H1 (cell line): ENCODE measurements at regions not wholly inside any gene's neighbourhood (a gene's known extent, or its start where the extent isn't known, plus 50 kb on each side); places are given as distances from the start of the nearest gene placed in this dataset.

Experiments
- CTCF ChIA-PET: fragments of 300-600 bp; sonication (Branson Sonifier 250); formaldehyde crosslinking; loops from one replicate; lab custom pipeline; 2021; ENCODE audit not compliant: partially characterized antibody; lab: Charles Lee
- POLR2A ChIA-PET: fragments of 300-600 bp; sonication (Branson Sonifier 250); formaldehyde crosslinking; loops from one replicate; lab custom pipeline; 2021; ENCODE audit warnings: inconsistent platforms; ENCODE audit not compliant: partially characterized antibody; lab: Charles Lee
- DNase-seq, 2 experiments: peaks; one replicate each; pipeline versions ENCODE4 v3.0.0 to v3.0.0-alpha.2; 2010 to 2022; ENCODE audit warnings: low spot score in 2 of 2, low read depth in 1 of 2, mixed read lengths in 1 of 2
- FAIRE-seq: peaks from 2 replicates; lab custom pipeline; 2011; peaks lifted over from hg19 to GRCh38; lab: Jason Lieb, UNC
- H2AFZ ChIP-seq: 2 replicates; pipeline ENCODE4 v1.8.1; 2012; ENCODE audit warnings: low read length, inconsistent platforms
- H2AK5ac ChIP-seq: 2 replicates; pipeline ENCODE4 v1.6.1; 2013; ENCODE audit warnings: low read depth, low read length
- H2BK120ac ChIP-seq: replicated peaks from 2 replicates; pipeline ENCODE3; 2013; ENCODE audit warnings: low read depth, low read length, inconsistent platforms
- H2BK12ac ChIP-seq: 2 replicates; pipeline ENCODE4 v1.6.1; 2013; ENCODE audit warnings: low read depth, low read length
- H2BK15ac ChIP-seq: 2 replicates; pipeline ENCODE4 v1.6.1; 2013; ENCODE audit warnings: low read length
- H2BK20ac ChIP-seq: 2 replicates; pipeline ENCODE4 v1.6.1; 2013; ENCODE audit warnings: low read length
- H2BK5ac ChIP-seq: 2 replicates; pipeline ENCODE4 v1.6.1; 2013; ENCODE audit warnings: low read depth, low read length
- H3K14ac ChIP-seq: 2 replicates; pipeline ENCODE4 v1.6.1; 2013; ENCODE audit warnings: inconsistent platforms; ENCODE audit not compliant: insufficient read length
- H3K18ac ChIP-seq: 2 replicates; pipeline ENCODE4 v1.6.1; 2013; ENCODE audit warnings: low read length; ENCODE audit errors: extremely low read depth
- H3K23ac ChIP-seq: 2 replicates; pipeline ENCODE4 v1.6.1; 2013; ENCODE audit warnings: inconsistent platforms; ENCODE audit not compliant: insufficient read length
- H3K23me2 ChIP-seq: 2 replicates; pipeline ENCODE4 v1.6.1; 2013; ENCODE audit warnings: low read depth, low read length
- H3K27ac ChIP-seq: 2 replicates; pipeline ENCODE4 v1.6.1; 2011; ENCODE audit warnings: low read depth, low read length, inconsistent platforms
- H3K27me3 ChIP-seq, 4 experiments: replicated peaks in 1 of 4; 1 replicate in 1 of 4; 2 replicates in 3 of 4; pipeline versions ENCODE4 v1.6.1 to v1.8.1; 2011 to 2013; ENCODE audit warnings: low read length in 3 of 4, mild to moderate bottlenecking in 3 of 4, inconsistent platforms in 2 of 4, mixed read lengths in 2 of 4, moderate library complexity in 1 of 4; ENCODE audit not compliant: control insufficient read depth in 3 of 4, insufficient read depth in 3 of 4; ENCODE audit errors: extremely low read depth in 1 of 4
- H3K36me3 ChIP-seq, 4 experiments: 2 replicates each; pipeline versions ENCODE4 v1.6.1 to v1.8.1; 2011 to 2013; ENCODE audit warnings: mild to moderate bottlenecking in 4 of 4, low read length in 3 of 4, moderate library complexity in 2 of 4, control low read depth in 1 of 4, inconsistent platforms in 1 of 4; ENCODE audit not compliant: insufficient read depth in 4 of 4, control insufficient read depth in 2 of 4
- H3K4ac ChIP-seq: replicated peaks from 2 replicates; pipeline ENCODE3; 2013; ENCODE audit warnings: low read length, low read depth, mixed read lengths, inconsistent platforms; ENCODE audit not compliant: insufficient read length
- H3K4me1 ChIP-seq, 4 experiments: replicated peaks in 1 of 4; 1 replicate in 1 of 4; 2 replicates in 3 of 4; pipeline versions ENCODE4 v1.6.1 to v1.8.1; 2011 to 2013; ENCODE audit warnings: low read length in 3 of 4, inconsistent platforms in 2 of 4, mixed read lengths in 1 of 4; ENCODE audit not compliant: insufficient read depth in 4 of 4, control insufficient read depth in 3 of 4
- H3K4me2 ChIP-seq, 2 experiments: 2 replicates each; pipeline versions ENCODE4 v1.6.1 to v1.8.1; 2011 to 2013; ENCODE audit warnings: low read depth in 2 of 2, low read length in 2 of 2, control low read depth in 1 of 2, inconsistent platforms in 1 of 2, mild to moderate bottlenecking in 1 of 2; ENCODE audit not compliant: insufficient read depth in 1 of 2
- H3K4me3 ChIP-seq, 4 experiments: fragments of 200-600, 300-600 bp in 1 of 4; sonication (generic), shearing (Covaris generic), sonication (Bioruptor Twin) in 1 of 4; 2 replicates each; pipeline versions ENCODE4 v1.5.1 to v1.8.1; 2011 to 2016; ENCODE audit warnings: low read length in 4 of 4, low read depth in 3 of 4, control low read depth in 2 of 4, inconsistent platforms in 2 of 4, mild to moderate bottlenecking in 2 of 4, mixed read lengths in 1 of 4, moderate library complexity in 1 of 4; ENCODE audit not compliant: insufficient read depth in 2 of 4; ENCODE audit errors: extremely low read depth in 1 of 4
- H3K56ac ChIP-seq: replicated peaks from 2 replicates; pipeline ENCODE3; 2013; ENCODE audit warnings: low read depth, mild to moderate bottlenecking, mixed read lengths, low read length, inconsistent platforms; ENCODE audit not compliant: insufficient read length
- H3K79me1 ChIP-seq: 2 replicates; pipeline ENCODE4 v1.6.1; 2013; ENCODE audit warnings: low read depth, low read length, control low read depth
- H3K79me2 ChIP-seq, 2 experiments: 2 replicates each; pipeline versions ENCODE4 v1.6.1 to v1.8.1; 2012 to 2013; ENCODE audit warnings: low read length in 2 of 2, mild to moderate bottlenecking in 2 of 2, inconsistent platforms in 1 of 2; ENCODE audit not compliant: insufficient read depth in 2 of 2, control insufficient read depth in 1 of 2
- H3K9ac ChIP-seq, 4 experiments: replicated peaks in 1 of 4; 1 replicate in 1 of 4; 2 replicates in 3 of 4; pipeline versions ENCODE4 v1.6.1 to v1.8.1; 2011 to 2013; ENCODE audit warnings: low read depth in 3 of 4, low read length in 3 of 4, control low read depth in 2 of 4, mild to moderate bottlenecking in 2 of 4, moderate library complexity in 2 of 4, inconsistent platforms in 1 of 4; ENCODE audit errors: extremely low read depth in 1 of 4
- H3K9me3 ChIP-seq, 2 experiments: 2 replicates each; pipeline versions ENCODE4 v1.6.1 to v1.8.1; 2012 to 2013; ENCODE audit warnings: mild to moderate bottlenecking in 2 of 2, moderate library complexity in 2 of 2, control low read depth in 1 of 2, inconsistent platforms in 1 of 2, low read depth in 1 of 2, low read length in 1 of 2, mixed read lengths in 1 of 2; ENCODE audit not compliant: insufficient read depth in 2 of 2
- H4K20me1 ChIP-seq, 2 experiments: replicated peaks in 1 of 2; 2 replicates each; pipeline versions ENCODE3 to v1.8.1; 2011 to 2013; ENCODE audit warnings: inconsistent platforms in 2 of 2, low read length in 2 of 2, mild to moderate bottlenecking in 1 of 2; ENCODE audit not compliant: insufficient read depth in 2 of 2, control insufficient read depth in 1 of 2
- H4K5ac ChIP-seq: 2 replicates; pipeline ENCODE4 v1.6.1; 2013; ENCODE audit warnings: low read length, low read depth, mixed read lengths, inconsistent platforms; ENCODE audit not compliant: insufficient read length
- H4K8ac ChIP-seq: 2 replicates; pipeline ENCODE4 v1.8.0; 2013; ENCODE audit warnings: mild to moderate bottlenecking, moderate library complexity, low read length, inconsistent platforms; ENCODE audit not compliant: insufficient read depth; ENCODE audit errors: extremely low read depth
- H4K91ac ChIP-seq: replicated peaks from 2 replicates; pipeline ENCODE3; 2013; ENCODE audit warnings: low read length, mixed read lengths, inconsistent platforms; ENCODE audit not compliant: insufficient read length
- ASH2L ChIP-seq: fragments of 200-600, 300-600 bp; sonication (generic); IDR thresholded peaks from one replicate; pipeline ENCODE4 v1.7.1; 2017; ENCODE audit warnings: low read length
- CBX8 ChIP-seq: fragments of 300-800, 300-1000 bp; sonication (generic); IDR thresholded peaks from 2 replicates; pipeline ENCODE4 v1.7.1; 2016; ENCODE audit warnings: low read depth, low read length, borderline replicate concordance
- CREB1 ChIP-seq: IDR thresholded peaks from 2 replicates; pipeline ENCODE4 v1.6.1; 2012; ENCODE audit warnings: inconsistent platforms
- GABPA ChIP-seq: IDR thresholded peaks from 2 replicates; pipeline ENCODE4 v1.6.1; 2011; ENCODE audit warnings: mild to moderate bottlenecking, low read length, moderate library complexity, borderline replicate concordance; ENCODE audit not compliant: insufficient read depth
- JUN ChIP-seq: IDR thresholded peaks from 2 replicates; pipeline ENCODE4 v1.6.1; 2011; ENCODE audit warnings: low read depth, mild to moderate bottlenecking, improper control_type of control experiment, low read length
- JUND ChIP-seq: IDR thresholded peaks from 2 replicates; pipeline ENCODE4 v1.6.1; 2011; ENCODE audit warnings: mild to moderate bottlenecking, improper control_type of control experiment, low read length
- POLR2AphosphoS5 ChIP-seq: IDR thresholded peaks from 2 replicates; pipeline ENCODE4 v1.6.1; 2011; ENCODE audit warnings: low read depth, low read length
- SIN3A ChIP-seq, 2 experiments: IDR thresholded peaks in 1 of 2; conservative IDR thresholded peaks in 1 of 2; 2 replicates each; pipeline ENCODE4 v1.6.1; 2011 to 2012; ENCODE audit warnings: low read length in 2 of 2, improper control_type of control experiment in 1 of 2, low read depth in 1 of 2, mild to moderate bottlenecking in 1 of 2
- SIX5 ChIP-seq: IDR thresholded peaks from 2 replicates; pipeline ENCODE4 v1.6.1; 2011; ENCODE audit warnings: mild to moderate bottlenecking, low read depth, low read length
- SRF ChIP-seq: IDR thresholded peaks from 2 replicates; pipeline ENCODE4 v1.6.1; 2011; ENCODE audit warnings: mild to moderate bottlenecking, low read depth, low read length, moderate library complexity
- WGBS, 2 experiments: shearing (Covaris generic) in 1 of 2; methylation state at CpG; one replicate each; pipeline versions ENCODE4 v1.1.6 to v1.1.7; 2013 to 2015; ENCODE audit warnings: low lambda C conversion rate in 2 of 2, mixed read lengths in 2 of 2, inconsistent platforms in 1 of 2, low coverage in 1 of 2, missing lambda C conversion rate in 1 of 2; ENCODE audit not compliant: insufficient replicate concordance in 2 of 2, insufficient coverage in 1 of 2, insufficient read length in 1 of 2; ENCODE audit errors: extremely low coverage in 1 of 2, missing lambda C conversion rate in 1 of 2; 5-methylcytosine and 5-hydroxymethylcytosine counted together
- TF ChIP-seq, protein P1 (sequence below): IDR thresholded peaks from 2 replicates; pipeline ENCODE4 v1.6.1; 2011; ENCODE audit warnings: low read length, improper control_type of control experiment
- TF ChIP-seq, protein P2 (sequence below): IDR thresholded peaks from 2 replicates; pipeline ENCODE4 v1.6.1; 2012; ENCODE audit warnings: inconsistent platforms

DNA sequence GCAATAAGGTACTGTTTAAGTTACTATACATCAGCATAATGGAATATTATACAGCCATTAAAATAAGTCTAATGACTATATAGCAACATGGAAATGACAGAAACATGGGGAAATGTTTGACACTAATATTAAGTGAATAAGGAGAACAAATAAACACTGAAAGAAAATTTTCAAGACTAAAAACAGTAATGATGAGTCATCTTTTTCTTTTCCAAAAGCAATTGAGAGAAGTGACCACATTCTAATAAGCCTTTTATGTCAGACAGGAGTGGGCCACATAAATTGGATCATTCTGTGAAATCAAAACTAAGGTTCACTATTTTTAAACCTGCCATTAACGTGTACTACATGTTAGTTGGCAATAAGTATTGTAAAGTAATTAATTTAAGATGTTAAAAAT lies 187.5 kb downstream of the AHR start:
- H4K8ac ChIP-seq = no peak overlapping the region
- no peaks in the 10 kb centered on the region for H3K27me3 ChIP-seq
- no peak for FAIRE-seq
- DNase-seq = no peak
- WGBS, 2 experiments = 90% methylated on average over 1 of the region's 1 CpG; no CpG with 5 or more reads in 1 of the 2 experiments
- H3K18ac ChIP-seq = no peak overlapping the region
- H3K79me1 ChIP-seq = no peaks in the 10 kb centered on the region
- no peak overlapping the region for H3K14ac ChIP-seq
- no peak overlapping the region for H2BK15ac ChIP-seq
- no peak overlapping the region for H4K91ac ChIP-seq
- 0 out of 7 replicates have a peak, but pooled peaks cover 0 to 2% (median 0%) of the 10 kb centered on the region in 4 experiments for H3K4me1 ChIP-seq
- H2BK120ac ChIP-seq = no peak overlapping the region
- H3K27ac ChIP-seq = no peak overlapping the region
- H3K23me2 ChIP-seq = no peaks in the 10 kb centered on the region
- no peak overlapping the region for H2BK5ac ChIP-seq
- no peak overlapping the region for H2AK5ac ChIP-seq
- H3K4ac ChIP-seq = no peak overlapping the region
- no peak overlapping the region for H3K4me3 ChIP-seq
- ChIA-PET POLR2A (no interaction called here), CTCF (no interaction called here)
- H2BK12ac ChIP-seq = no peak overlapping the region
- no peak overlapping the region for H3K4me2 ChIP-seq
- H3K9me3 ChIP-seq = no peaks in the 10 kb centered on the region
- no peak overlapping the region for H2AFZ ChIP-seq
- no peak for TF ChIP-seq SIN3A (conservative IDR thresholded peaks at IDR 0.05 in 1 of 2, IDR thresholded peaks at IDR 0.05 in 1 of 2; ENCODE audit: low read depth in 1 of 2, low read length in 2 of 2)
- TF ChIP-seq, protein P1, sequence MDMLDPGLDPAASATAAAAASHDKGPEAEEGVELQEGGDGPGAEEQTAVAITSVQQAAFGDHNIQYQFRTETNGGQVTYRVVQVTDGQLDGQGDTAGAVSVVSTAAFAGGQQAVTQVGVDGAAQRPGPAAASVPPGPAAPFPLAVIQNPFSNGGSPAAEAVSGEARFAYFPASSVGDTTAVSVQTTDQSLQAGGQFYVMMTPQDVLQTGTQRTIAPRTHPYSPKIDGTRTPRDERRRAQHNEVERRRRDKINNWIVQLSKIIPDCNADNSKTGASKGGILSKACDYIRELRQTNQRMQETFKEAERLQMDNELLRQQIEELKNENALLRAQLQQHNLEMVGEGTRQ = no peak
- TF ChIP-seq SIX5 = no peak
- no peak for TF ChIP-seq CREB1
- TF ChIP-seq ASH2L = no peak
- TF ChIP-seq JUND = no peak
- no peak for TF ChIP-seq JUN
- no peak for TF ChIP-seq GABPA
- TF ChIP-seq SRF = no peak
- TF ChIP-seq POLR2AphosphoS5 = no peak
- TF ChIP-seq, protein P2, sequence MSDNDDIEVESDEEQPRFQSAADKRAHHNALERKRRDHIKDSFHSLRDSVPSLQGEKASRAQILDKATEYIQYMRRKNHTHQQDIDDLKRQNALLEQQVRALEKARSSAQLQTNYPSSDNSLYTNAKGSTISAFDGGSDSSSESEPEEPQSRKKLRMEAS = no peak
- no peak for TF ChIP-seq CBX8
- no peak overlapping the region for H3K23ac ChIP-seq
- H3K36me3 ChIP-seq = no peaks in the 10 kb centered on the region
- H2BK20ac ChIP-seq = no peak overlapping the region
- H3K56ac ChIP-seq = no peak overlapping the region
- H4K5ac ChIP-seq = no peak overlapping the region
- H3K9ac ChIP-seq = no peak overlapping the region
- no peaks in the 10 kb centered on the region for H3K79me2 ChIP-seq
- no peaks in the 10 kb centered on the region for H4K20me1 ChIP-seq
